Suppressor macrophage (primary cell): ENCODE measurements at regions not wholly inside any gene's neighbourhood (a gene's known extent, or its start where the extent isn't known, plus 50 kb on each side); places are given as distances from the start of the nearest gene placed in this dataset.

Experiments used
- DNase-seq, 4 experiments: peaks; one replicate each; pipeline ENCODE4 v3.0.0-alpha.2; 2020 to 2022

GRCh38 chr13:32863596-32863995 is 152.6 kb upstream of the KL start:
- no peak for DNase-seq

GRCh38 chr13:32866921-32867320 is 149.3 kb upstream of the KL start:
- no peak for DNase-seq

GRCh38 chr13:32877491-32877890 is 138.7 kb upstream of the KL start:
- no peak for DNase-seq

- no peak for DNase-seq
Observed at GRCh38 chr13:32878163-32878562, 138.1 kb upstream of the KL start.

- no peak for DNase-seq
Observed at GRCh38 chr13:32880636-32881035, 135.6 kb upstream of the KL start.

- DNase-seq = no peak
Observed at GRCh38 chr13:32881074-32881776, 135.0 kb upstream of the KL start.

DNA sequence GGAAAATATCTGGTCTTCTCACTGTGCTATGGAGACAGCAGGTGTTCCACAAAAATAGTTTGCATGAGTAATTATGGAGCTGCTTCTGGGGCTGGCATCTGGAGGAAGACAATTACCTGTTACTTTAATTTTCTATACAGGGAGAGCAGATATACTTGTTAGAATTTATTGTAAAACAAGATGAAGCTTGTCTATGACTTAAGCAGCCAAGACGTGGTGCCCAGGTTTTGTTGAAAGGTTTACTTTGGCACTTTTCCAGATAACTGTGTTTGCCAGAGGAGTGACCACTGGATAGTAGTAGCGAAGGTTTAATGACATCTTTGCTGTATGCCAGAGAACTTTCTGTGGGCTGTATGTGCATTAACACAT is 134.5 kb upstream of the KL start:
- DNase-seq = no peak

DNA sequence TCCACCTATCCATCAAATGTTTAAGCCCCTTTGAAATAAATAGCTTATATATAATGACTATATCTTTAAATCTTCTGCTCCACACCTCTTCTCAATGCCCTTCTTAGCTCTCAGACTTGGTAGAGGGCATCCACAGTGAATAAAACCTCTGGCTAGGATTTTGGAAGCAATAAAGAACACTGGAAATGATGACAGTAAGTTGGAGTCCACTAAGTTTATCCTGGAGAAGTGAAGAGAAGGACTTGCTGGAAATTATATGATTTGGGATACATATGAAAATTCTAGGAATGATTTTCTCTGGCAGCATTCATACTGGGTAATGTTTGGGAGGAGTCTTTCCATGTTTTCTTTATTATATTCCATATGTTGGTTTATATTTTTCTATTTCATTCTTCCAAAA is 133.5 kb upstream of the KL start:
- DNase-seq = no peak

DNA sequence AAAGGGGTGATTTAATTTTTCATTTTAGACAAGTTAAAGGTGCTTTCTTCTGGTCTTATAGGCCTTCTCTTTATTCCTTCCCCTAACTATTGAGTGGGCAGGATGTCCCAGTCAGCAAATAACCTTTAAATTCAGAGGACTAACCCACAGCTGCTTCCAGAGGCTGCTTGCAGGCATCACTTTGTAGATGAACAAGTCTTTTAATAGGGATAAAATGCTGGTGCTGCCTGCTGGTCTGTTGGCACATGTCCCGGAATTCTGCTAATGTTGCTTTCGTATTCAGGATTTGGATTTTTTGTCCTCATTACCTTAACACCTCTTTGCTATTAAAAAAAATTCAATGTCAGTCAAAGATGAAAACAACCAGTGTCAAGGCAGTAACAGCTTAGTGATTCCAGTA is 132.7 kb upstream of the KL start:
- no peak for DNase-seq

- DNase-seq = no peak
Observed at GRCh38 chr13:32887617-32888016, 128.6 kb upstream of the KL start.

- DNase-seq = no peak
Observed at GRCh38 chr13:32889986-32890565, 126.1 kb upstream of the KL start.

GRCh38 chr13:32893176-32893575 is 123.0 kb upstream of the KL start:
- no peak for DNase-seq

GRCh38 chr13:32894589-32895001 is 121.6 kb upstream of the KL start:
- peak in 2 of 4 experiments; percentile 37 to 43 for DNase-seq

- DNase-seq = no peak
Observed at GRCh38 chr13:32895296-32895695, 120.9 kb upstream of the KL start.

DNA sequence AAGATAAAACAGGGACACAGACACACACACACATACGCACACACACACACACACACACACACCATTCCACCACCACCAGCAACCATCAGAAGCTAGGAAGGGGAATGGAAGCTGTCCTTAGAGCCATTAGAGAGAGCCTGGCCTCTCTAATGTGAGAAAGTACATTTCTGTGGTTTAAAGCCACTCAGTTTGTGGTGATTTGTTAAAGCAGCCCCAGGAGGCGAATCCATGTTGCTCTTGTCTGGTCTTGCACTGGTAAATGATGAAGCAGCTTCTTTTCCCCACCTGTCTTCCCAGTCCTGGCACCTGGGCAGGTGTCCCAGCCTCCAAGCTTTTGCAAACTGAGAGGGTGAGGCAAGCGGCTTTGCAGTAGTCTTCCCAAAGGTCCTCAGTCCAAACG is 118.9 kb upstream of the KL start:
- no peak for DNase-seq

- no peak for DNase-seq
Observed at GRCh38 chr13:32902029-32902780, 114.0 kb upstream of the KL start.

DNA sequence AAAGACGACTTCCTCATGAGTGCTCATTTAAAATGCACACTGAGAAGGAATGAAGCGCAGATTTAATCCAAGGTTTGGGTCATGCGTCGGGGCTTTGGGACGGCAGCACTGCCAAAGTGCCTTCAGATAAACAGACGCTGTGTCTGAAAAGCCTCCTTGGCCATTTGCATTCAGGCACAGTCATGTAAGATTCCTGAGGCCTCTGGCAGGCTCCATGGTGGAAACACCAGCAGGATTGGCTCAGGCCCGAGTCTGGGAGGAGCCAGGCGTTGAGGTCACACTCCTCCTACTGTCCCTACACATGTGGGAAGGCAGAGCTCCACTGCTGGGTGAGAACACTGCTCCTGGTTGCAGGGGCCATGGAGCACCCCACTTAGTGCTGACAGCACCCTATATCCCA is 113.3 kb upstream of the KL start:
- no peak for DNase-seq

- DNase-seq = no peak
Observed at GRCh38 chr13:32903720-32904119, 112.5 kb upstream of the KL start.

- DNase-seq = no peak
Observed at GRCh38 chr13:32904266-32904665, 112.0 kb upstream of the KL start.

GRCh38 chr13:32905063-32905863 is 111.0 kb upstream of the KL start:
- no peak for DNase-seq

- no peak for DNase-seq
Observed at GRCh38 chr13:32905864-32906180, 110.4 kb upstream of the KL start.

- no peak for DNase-seq
Observed at GRCh38 chr13:32907211-32907610, 109.0 kb upstream of the KL start.

DNA sequence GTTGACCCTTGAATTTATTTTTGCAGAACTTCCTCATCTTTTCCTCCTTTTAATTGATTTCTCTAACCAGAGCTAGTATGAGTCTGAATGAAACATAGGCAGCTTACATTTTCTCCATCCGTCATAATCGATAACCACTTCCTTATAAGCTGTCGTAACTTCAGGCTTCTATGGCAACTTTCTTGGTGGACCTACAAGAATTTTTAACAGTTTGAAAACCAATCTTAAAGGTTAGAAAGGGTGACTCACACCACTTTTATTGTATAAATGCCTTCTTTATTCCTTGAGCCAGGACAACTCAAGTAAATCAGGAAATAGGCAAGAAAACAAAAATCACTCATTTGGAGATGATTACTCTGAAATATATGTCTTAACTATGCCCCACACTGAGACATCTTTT is 105.7 kb upstream of the KL start:
- DNase-seq = no peak
